Effector CD8-positive, alpha-beta T cell (primary cell): ENCODE measurements at regions not wholly inside any gene's neighbourhood (a gene's known extent, or its start where the extent isn't known, plus 50 kb on each side); places are given as distances from the start of the nearest gene placed in this dataset.

Experiments
- DNase-seq: peaks from one replicate; lab custom pipeline; 2025; lab: John Stamatoyannopoulos, UW

DNA sequence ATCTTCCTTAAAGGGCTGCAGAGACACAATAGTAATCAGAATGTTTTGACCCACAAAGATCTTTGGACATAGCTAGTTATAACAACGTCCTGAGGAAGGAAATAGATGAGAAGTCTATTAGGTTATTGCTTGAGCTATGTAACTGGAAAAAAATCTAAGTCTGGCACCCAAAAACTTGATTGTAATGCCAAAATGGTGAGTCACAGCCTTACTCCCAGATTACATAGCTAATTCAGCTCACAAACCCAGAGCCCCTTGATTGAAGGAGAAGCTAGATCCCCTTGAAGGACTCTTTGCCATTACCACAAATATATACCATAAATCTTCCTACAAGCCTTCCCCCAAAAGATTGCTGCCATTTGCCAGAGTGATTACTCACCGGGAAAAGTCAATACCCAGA lies 341.8 kb upstream of the KIF2A start:
- no peak for DNase-seq

DNA sequence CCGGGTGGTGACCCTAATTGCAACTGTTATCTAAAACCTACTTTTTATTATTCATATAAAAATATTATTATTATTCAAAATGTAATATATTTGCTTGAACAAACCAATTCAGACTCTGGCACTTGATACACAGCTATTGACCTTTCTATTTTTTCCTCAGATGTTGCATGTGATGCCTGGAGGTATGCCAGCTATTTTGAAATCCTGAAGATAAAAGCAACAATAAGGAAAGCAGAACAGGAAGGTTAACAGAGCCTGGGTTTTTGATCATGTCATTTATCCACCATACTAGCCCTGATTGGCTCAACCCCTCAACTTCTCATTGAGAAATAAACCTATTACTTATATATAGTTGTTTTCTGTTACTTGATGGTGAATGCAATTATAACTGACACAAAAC lies 340.9 kb upstream of the KIF2A start:
- DNase-seq: no peak

DNA sequence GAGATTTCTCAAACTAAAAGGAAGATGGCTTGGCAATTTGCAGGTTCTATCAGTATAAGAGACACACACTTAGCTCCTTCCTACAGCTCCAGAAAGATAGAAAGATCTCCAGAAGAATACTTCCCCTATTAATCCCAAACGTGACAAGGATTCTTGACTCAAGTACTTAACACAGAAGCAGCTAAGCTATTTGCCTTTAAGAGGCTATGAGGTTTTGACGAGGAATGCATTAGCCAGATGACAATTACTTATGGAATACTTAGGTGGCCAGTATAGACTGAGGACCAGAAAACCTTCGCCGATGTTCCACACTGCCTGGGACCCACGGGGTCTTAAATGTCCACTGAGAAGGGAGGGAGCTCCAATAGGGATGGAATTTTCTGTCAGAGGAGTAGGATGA lies 340.5 kb upstream of the KIF2A start:
- DNase-seq: no peak

DNA sequence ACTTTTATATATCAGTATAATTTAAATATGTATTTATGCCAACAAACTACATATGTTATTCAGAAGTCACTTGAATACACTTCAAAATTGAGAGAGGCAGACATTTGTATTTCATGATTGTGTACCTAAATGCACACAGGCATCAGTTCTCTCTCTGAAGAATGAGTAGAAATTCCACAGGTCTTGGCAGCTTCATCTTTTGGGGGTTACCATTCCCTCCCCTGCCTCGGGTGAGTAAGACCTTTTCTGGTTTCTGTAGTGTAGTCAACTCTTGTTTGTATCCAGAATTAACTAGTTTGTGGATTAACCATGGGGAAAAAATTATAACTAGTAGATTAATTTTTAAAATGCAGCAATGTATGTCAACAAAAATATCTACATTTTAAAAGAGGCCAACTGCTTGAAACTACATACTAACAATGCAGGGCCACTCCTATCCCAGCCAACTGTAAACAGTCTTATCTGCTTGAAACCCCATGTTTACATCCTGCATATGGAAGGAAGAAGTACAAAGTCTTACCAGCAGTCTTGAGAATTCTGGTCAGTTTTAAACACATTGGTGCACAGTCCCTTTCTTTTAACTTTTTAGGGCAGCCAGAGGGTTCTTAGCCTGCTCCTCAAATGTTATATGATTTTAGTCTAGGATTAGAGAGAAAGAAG lies 339.6 kb upstream of the KIF2A start:
- no peak for DNase-seq

DNA sequence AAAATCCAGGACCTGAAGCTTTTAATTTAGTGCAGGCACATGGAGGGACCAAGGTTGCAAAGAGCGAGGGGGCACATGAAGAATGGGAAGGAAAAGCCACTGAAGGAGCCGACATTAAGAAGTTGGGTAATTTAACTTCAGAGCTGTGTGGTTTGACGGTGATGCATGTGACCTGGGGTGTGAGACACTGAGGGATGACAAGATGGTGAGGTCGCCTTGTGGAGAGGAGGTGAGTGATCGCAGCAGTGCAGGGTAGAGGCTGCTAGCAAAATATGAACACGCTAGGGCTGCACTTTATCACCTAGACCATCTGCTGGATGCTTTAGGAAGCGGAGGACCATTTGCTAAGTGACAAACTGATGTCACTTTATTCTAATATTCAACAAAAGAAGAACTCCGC lies 339.0 kb upstream of the KIF2A start:
- DNase-seq: no peak

DNA sequence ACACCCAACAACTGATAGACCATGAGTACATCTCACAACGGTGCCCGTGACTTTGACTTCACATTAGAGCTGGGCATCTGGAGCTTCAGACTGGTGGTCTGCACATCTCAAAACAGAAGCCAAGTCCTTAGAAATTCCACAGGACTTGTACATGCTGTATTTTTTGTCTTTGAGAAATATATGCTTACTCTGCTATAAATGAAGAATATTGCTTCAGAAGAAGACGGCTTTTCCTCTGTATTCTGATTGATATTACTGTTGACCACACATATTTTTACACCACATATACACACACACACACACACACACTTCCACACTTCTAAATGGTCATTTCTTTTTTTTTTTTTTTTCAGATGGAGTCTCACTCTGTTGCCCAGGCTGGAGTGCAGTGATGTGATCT lies 338.3 kb upstream of the KIF2A start:
- no peak for DNase-seq

DNA sequence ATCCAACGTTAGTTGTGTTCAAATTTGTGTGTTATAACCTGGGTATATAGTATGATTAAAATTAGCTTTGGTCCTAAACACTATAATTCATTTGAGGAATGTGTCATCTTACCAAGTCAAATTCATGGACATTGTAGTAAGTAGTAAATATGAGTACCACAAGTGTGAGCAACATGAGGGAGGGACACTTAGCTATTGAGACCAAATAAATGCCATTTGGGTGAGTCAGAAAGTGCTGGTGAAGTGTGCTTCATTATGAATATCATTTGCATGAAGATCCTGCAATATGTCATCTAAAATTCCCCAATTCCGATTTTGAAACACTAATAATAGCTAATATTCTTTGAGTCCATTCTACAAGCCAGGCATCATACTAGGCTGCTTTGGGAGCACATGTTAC lies 336.7 kb upstream of the KIF2A start:
- DNase-seq: no peak

DNA sequence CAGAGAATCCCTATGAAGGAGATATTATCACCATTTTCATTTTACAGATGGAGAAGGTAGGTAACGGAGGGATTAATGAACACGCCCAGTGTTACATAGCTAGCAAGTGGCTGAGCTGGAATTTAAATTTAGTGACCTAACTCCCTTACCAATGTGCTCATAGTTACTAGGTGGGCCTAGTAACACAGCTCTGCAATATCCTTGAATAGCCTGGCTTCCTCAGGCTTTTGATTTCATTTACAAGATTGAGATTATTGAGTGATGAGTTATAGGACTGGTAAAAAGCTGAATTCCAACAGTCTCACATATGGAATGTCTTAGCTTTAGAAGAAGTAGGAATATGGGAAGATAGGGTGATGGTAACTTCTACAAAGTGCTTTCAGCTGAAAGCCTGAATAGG lies 336.3 kb upstream of the KIF2A start:
- no peak for DNase-seq

DNA sequence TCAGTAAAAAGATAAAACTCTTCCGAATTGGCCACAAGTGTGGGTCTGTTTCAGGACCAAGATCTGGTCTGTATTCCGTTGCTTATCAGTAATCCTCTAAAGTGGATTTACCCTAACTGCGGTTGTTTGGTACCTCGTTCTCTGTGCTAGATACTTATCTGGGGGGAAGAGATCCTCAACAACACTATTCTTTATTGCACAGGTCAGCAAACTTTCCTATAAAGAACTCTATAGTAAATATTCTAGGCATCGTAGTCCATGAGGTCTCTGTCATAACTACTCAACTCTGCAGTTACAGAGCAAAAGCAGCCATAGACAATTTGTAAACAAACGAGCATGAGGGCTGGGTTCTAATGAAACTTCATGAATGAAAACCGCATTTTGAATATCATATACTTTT lies 335.8 kb upstream of the KIF2A start:
- DNase-seq: no peak

DNA sequence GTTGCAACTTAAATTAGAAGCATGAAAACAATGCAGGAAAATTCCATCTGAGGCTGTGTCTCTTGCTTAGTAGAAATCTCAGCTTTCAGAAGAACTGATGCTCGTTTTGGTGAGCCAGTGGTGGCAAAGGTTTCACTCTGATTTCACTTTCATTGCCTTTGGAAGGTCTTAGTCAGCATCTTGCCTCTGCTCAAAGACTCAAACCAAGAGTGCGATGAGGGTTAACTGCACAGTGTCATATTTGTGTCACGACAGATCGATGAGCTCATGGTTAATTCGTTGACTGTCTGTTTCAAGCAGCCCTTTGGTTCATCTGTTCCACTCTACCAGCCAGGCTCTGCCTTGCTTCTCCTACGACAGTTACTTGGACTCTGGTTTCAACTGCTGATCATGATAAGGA lies 331.3 kb upstream of the KIF2A start:
- no peak for DNase-seq

DNA sequence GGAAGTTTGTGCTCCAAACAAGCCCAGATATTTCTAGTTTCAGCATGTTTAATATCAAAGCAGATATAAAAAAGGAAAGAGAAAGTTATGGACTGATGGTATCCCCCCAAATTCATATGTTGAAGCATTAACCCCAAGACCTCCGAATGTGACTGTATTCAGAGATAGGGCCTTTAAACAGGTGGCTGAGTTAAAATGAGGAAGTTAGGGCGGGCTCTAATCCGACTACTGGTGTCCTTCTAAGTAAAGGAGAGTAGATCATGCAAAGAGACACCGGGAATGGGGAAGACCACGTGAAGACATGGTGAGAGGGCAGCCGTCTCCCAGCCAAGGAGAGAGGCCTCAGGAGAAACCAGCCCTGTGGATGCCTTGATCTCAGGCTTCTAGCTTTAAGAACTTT lies 324.1 kb upstream of the KIF2A start:
- DNase-seq: no peak

DNA sequence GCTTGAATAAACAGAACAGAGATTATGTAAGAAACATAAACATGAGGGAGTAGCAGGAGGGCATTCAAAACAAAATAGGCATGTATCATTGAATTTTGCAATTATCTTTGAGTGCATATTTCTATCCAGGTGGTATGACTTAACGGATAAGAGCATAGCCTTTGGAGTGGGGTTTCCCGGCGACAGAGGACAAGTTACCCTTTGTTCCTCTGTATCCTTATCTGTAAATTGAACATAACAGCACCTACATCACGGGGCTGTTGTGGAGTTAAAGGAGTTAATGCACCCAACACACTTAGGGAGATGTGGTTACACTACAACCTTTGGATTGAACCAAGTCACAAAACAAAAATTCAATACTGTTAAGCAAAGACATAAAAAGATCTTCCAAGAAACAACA lies 314.6 kb upstream of the KIF2A start:
- no peak for DNase-seq

DNA sequence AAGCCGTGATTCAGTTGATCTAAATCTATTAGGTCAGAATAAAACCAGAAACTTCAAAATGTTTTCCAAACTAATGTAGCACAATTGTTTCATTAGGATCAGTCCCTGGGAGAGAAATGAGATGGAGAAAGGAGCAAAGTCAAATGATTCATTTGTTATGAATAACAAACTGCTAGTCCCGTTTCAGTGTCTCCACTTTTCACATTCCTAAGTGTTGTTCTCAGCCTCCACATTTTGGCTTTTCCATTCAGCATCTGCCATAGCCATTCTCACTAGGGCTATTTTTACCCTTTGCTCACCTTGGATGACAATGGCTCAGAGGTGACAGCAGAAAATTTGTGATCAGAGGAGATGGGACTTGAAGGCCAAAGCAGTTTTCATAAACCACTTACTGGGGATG lies 314.1 kb upstream of the KIF2A start:
- DNase-seq: no peak

DNA sequence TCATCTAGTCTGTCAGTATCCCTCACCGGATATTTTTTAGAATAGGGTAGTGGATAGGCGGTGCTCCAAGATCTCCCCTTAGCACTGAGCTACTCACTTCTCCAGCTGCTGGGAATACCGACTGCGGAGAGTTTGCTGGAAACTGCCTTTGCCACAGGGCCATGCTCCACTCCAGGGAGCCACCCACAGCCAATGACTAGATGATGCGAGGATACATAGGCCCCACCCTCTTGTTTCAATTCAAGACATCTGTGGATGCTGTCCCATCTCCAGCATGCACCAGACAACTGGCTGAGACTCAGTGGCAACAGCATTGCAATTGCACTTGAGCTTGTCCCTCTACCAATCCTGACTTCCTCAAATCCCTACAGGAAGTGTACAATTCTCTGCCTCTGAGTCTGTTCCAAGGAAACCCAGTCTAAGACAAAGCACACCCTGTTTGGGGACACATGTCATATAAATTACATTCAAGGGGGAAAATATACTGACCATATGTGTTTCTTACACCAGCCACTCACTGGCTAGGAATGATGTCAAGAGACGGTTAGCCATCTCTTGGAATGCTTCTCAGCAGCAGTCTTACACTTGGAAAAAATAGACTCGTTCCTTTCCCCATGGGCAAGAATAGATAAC lies 312.6 kb upstream of the KIF2A start:
- DNase-seq: no peak

DNA sequence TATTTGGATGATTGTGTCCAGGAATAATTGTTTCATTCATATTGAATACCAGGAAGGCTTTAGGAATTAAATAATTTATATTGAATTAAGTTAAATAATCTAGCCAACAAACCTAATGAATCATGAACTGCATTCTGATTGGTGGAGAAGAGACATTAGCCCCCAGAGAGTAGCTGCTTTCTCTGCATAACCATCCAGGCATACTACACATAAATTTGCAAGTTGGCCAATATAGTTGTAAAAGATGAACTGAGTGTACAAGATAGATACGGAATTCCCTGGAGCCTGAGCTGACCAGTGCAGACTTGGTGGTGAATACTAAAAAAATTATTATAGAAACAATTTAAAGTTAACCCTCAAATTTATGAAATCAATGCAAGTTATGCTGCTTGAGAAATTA lies 311.8 kb upstream of the KIF2A start:
- DNase-seq: no peak

DNA sequence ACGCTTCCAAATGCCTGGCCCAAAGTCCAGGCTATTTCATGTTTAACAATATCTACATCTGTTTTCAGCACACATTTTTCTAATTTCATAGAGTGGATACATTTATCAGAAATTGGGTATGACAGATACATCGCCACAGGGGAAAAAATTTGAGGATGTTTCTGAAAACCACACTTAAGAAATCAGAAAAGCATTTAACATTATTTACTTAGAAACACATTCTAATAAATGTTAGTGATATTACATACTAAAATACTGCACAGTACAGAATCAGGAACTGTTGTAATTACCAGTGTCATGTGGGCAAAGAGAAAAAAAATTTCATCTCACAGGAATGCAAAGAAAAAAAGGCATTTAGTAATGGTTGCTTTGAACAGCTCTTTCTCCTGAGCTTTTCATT lies 310.5 kb upstream of the KIF2A start:
- no peak for DNase-seq

DNA sequence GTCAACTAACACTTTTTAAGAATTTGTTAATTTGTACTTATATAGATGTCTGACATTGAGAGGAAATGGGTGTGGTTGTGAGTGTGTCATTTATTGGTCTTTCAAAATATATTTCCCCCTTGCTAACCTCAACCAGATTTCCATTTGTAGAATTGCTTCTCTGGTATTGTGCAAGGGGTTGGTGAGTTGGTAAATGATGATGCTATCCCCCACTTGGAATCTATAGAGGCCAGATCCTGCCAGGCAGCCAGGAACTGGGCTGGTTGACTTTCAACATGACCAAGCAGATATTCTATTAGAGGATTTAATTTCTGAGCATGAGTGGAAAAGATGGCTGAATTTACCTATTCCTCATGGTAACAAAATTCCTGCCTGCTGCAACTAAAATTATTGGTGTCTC lies 306.6 kb upstream of the KIF2A start:
- no peak for DNase-seq

DNA sequence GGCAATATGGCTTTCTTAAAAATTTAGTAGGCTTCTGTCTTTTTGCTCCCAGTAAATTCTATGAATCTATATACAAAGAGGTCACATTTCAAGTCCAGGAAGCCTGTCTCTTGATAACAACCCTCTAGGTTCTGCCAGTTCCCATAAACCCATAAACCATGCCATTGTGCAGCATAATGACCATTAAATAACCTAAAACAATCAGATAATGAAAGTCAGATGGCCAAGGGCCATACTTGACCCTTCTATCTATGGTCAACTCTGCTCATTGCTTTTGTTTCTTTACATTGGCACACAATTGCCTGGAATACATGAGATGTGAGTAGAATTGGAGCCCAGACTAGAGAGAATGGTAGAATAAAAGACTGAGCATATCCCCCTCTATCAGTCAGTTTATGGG lies 305.4 kb upstream of the KIF2A start:
- no peak for DNase-seq

DNA sequence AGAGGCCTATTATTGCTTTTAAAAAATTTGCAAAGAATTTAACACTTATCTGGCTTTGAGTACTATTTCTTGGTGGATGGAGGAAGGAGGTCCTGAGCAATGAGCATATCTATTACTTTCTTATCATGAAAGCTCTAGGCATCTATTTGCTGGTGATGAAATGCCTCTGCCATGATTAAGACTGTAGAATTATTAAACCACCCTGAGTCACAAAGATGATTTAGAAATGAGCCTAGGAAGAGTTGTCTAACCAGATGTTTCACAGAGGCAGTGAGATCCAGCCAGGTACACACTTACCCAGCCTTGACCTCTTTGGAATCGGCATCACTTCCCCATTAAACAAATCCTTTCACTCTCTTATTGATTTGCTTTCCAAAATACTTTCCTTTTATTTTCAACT lies 304.4 kb upstream of the KIF2A start:
- DNase-seq: no peak

DNA sequence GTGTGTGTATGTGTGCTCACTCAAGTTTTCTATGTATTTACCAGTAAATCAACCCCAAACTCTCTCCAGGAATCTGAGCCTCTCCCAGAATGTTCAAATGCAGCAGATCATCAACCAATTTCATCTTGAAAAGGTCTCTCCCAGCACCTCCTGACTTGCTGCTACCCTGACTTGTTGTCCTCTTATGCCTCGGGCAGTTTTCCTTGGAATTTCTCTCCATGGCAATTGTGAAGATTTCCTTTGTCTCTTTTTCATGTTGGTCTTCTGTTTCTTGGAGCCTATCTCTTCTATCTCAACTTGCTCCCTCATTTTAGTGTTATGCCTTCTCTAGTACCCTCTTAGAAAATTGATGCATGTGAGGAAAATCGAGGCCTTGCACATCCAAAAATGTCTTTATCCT lies 303.6 kb upstream of the KIF2A start:
- no peak for DNase-seq

DNA sequence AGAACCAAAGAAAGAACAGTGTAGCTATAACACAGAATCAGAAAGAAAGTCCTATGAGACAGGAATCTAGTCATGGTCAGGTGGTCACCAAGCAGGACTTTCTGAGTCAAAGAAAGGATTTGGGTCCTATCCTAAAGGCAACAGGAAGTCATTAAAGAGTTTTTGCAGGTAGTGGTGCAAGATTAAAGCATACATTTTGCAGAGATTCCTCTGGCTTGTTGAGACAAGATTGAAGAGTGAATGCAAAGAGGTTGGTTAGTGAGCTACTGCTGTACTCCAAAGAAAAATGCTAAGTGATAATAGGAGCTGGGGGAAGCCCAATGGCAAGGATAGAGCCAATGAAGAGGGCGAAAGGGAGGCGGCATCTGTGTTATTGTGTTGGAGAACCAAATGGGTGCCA lies 300.5 kb upstream of the KIF2A start:
- DNase-seq: no peak

DNA sequence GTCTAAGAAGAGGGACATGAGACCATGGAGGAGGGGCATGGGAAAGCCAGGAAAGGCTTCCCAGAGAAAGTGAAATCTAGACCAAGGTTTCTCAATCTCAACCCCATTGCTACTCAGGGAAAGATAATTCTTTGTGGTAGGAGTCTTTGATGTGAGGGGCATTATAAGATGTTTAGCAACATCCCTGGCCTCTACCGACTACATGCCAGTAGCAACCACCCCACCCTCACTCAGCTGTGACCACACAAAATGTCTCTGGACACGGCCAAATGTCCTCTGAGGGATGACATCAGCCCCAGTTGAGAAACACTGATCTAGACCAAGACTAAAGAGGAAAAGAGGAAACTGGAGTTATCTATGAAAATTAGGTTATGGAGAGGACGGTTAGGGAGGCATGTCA lies 298.5 kb upstream of the KIF2A start:
- no peak for DNase-seq

DNA sequence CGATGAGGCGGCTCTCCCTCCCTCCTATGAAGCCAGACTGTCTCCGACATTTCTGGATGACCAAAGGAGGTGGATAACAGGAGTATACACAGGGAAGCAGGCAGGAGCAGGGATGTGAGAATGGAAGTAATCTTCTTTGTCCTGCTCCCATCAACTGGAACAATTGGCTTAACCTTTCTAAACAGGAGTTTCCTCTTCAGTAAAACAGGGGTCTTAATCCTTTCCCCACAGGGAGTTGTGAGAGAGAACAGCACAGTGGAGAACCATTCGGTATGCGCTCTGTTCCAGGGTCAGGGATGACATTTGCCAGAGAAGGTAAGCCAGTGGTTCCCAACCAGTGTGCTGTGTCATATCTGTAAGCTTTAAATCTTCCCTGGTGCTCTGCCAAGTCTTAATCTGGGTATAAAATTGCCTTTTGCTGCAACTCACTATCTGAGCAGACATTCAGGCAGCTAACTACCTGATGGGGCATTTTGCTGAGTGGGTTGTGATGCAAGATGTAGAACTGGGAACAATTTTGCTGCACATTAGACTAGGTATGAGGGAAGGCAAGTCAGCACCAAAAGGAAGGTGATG lies 294.8 kb upstream of the KIF2A start:
- no peak for DNase-seq

DNA sequence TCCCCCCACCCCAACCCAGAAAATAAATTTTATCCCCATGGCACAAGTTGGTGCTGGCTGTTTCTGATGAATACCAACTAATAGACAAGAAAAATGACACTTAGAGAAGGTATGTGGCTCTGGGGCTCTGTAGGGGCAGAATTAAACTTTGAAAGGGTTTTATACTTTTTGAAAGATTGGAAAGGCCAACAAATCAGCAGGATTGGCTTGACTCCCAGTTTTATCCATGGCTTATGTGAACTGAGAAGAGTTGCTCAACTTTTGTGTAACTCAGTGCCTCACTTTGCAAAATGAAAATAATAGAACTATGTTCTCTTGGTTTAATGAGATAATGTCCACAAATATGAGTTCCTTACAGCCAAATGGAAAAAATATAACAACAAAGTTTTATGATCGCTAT lies 288.9 kb upstream of the KIF2A start:
- DNase-seq: no peak
